ENCODE measurements at regions not wholly inside any gene's neighbourhood (a gene's known extent, or its start where the extent isn't known, plus 50 kb on each side); places are given as distances from the start of the nearest gene placed in this dataset.
"Not testable (repeated sequence)": the region's sequence is repeated elsewhere in the genome, so short reads cannot be mapped to it uniquely, and the experiment has no call there.

DNA sequence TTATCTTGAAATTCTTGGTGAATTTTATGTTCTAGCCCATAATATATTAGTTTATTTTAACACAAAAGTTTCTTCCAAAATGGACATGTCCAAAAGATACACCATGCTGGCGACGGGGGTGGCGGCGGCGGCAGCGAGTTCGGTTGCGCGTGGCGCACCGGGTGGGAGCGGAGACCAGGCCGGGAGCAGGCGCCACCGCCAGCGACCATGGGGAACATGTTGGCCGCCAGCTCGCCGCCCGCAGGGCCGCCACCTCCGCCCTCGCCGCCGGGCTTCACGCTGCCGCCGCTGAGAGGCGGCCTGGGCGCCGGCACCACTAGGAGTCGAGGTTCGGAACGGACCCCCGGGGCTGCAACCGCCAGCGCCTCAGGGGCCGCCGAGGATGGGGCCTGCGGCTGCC, 167.2 kb downstream of the POTEG start:
- not testable (repeated sequence) for DNase-seq (ENCODE audit: low spot score)

GRCh38 chr14:19267636-19268035, 166.5 kb downstream of the POTEG start:
- not testable (repeated sequence) for DNase-seq (ENCODE audit: low spot score)

DNA sequence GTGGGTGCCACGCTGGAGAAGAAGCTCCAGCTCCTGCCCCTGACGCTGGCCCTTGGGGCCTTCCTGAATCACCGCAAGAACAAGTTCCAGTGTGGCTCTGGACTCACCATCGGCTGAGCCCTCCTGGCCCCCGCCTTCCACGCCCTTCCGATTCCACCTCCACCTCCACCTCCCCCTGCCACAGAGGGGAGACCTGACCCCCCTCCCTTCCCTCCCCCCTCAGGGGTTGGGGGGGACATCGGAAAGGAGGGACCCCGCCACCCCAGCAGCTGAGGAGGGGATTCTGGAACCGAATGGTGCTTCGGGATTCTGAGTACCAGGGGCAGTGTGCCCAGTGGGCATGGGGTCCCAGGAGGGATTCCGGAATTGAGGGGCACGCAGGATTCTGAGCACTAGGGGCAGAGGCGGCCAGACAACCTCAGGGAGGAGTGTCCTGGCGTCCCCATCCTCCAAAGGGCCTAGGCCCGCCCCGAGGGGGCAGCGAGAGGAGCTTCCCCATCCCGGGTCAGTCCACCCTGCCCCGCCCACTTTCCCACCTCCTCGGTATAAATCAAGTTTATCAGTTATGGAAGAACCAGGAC, 166.0 kb downstream of the POTEG start:
- not testable (repeated sequence) for DNase-seq (ENCODE audit: low spot score)

- DNase-seq (ENCODE audit: low spot score), result not testable (repeated sequence)
Observed at GRCh38 chr14:19272235-19272634, 161.9 kb downstream of the POTEG start.

- DNase-seq (ENCODE audit: low spot score), result peak; percentile 0
Observed at GRCh38 chr14:19289669-19290068, 144.5 kb downstream of the POTEG start.

DNA sequence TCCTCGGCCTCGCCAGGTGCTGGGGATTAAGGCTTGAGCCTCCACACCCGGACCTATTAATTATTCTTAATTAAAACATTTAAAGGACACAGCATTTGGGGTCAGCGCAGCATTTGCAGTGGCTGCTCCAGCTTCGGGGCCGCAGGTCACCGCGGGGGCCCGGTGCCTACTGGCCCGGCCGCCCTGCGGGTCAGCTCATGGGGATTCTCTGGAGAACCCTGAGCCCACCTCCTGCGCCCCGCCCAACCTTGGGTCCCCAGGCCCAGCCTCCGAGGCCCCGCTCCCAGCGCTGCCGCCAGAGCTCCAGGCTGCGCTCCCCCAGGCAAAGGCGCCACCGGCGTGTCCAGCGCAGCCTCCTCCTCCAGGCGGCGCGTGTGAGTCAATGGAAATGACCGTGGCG, 133.9 kb downstream of the POTEG start:
- DNase-seq (ENCODE audit: low spot score), result not testable (repeated sequence)

DNA sequence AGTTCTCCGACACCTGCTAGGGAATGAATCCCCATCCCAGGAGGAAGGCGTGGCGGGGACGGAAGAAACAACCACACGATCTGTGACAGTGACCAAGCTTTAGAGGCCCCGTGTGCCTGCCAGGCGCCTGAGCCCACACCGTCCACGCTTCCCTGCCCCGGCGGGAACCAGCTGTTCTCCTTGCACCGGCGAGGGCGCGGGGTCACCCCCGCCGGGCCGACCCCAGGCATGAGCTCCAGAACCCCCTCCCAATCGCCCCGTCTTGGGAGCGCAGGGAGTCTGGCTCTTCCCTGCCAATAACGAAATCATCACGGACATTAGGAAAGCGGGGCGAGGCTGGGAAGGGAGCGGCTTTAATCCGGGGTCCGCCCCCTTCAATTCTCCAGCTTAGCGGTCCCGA, 133.3 kb downstream of the POTEG start:
- not testable (repeated sequence) for DNase-seq (ENCODE audit: low spot score)

DNA sequence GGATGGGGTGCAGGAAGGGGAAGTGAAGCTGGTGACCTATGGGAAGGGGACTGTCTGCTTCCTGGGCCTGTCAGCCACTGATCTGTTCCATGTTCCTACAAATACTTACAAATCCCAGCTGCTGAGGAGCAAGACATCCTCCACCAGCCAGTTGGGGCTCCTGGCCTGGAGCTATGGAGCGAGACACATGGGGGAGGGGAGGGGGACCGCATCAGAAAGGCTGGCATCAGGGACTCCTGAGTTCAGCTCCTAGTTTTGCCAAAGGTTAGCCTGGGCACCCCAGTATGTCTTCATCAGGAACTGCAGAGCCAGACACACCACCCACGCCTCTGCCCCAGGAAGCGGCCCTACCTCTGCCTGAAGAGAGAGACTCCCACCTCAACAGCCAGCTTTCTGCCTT, 130.3 kb downstream of the POTEG start:
- DNase-seq (ENCODE audit: low spot score), result not testable (repeated sequence)

DNA sequence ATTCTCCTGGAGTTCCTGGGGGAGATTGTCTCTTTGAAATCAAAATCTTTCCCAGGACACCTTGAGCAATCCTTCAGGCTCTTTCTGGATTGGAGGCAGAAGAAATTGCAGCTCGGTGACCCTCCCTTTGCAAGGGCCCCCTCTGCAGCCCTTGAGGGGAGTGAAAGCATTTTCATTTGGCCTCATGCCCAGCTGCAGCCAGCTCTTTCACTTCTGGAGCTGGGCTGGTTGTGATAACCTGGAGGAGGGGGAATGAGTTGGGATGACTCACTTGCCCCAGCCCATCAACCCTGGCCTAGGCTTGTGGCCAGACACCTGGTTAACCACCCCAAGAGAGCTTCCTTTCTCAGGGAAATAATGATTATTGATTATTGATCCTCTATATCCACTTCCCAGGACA, 129.7 kb downstream of the POTEG start:
- DNase-seq (ENCODE audit: low spot score), result not testable (repeated sequence)

GRCh38 chr14:19304918-19305317, 129.2 kb downstream of the POTEG start:
- not testable (repeated sequence) for DNase-seq (ENCODE audit: low spot score)

DNA sequence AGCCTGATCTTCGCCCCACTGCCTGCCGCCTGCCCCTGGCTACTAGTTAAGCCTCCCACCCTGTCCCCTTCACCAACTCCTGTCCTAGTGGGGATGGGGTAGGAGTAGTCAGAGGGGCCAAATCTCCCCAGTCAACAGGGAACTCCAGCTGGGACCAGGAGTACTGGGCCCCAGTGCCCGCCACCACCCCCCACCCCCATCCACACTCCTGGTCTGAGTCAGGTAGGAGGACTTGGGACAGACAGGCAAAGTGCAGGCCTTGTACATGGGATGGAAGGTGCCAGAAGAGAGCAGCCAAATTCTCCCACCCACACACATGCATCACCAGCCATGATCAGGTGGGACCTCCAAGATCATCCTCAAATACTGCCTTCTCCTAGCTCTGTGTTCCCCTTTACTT, 128.4 kb downstream of the POTEG start:
- not testable (repeated sequence) for DNase-seq (ENCODE audit: low spot score)

DNA sequence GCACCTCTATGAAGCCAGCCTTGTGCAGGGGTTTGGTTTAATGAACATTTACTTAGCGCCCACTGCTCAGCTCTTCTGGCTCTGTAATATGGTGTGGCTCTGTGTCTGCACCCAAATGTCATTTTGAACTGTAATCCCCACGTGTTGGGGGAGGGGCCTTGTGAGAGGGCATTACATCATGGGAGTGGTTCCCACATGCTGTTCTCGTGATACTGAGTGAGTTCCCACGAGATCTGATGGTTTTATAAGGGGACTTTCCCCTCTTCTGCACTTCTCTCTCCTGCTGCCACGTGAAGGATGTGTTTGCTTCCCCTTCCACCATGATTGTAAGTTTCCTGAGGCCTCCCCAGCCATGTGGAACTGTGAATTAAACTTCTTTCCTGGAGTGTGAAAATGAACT, 127.7 kb downstream of the POTEG start:
- DNase-seq (ENCODE audit: low spot score), result not testable (repeated sequence)

DNA sequence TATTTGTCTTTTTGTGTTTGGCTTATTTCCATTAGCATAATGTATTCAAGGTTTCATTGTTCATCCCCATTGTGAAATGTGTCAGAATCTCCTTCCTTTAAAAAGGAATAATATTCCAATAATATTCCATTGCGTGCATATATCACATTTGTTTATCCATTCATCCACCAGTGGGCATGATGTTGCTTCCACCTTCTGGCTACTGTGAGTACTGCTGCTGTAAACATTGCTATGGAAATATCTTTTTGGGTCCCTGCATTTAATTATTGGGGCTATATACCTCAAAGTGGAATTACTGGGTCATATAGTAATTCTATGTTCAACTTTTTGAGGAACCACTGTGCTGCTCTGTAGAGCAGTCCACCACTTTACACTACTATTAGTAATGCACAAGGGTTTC, 123.1 kb downstream of the POTEG start:
- not testable (repeated sequence) for DNase-seq (ENCODE audit: low spot score)

- DNase-seq (ENCODE audit: low spot score), result not testable (repeated sequence)
Observed at GRCh38 chr14:19330678-19331077, 103.5 kb downstream of the POTEG start.

DNA sequence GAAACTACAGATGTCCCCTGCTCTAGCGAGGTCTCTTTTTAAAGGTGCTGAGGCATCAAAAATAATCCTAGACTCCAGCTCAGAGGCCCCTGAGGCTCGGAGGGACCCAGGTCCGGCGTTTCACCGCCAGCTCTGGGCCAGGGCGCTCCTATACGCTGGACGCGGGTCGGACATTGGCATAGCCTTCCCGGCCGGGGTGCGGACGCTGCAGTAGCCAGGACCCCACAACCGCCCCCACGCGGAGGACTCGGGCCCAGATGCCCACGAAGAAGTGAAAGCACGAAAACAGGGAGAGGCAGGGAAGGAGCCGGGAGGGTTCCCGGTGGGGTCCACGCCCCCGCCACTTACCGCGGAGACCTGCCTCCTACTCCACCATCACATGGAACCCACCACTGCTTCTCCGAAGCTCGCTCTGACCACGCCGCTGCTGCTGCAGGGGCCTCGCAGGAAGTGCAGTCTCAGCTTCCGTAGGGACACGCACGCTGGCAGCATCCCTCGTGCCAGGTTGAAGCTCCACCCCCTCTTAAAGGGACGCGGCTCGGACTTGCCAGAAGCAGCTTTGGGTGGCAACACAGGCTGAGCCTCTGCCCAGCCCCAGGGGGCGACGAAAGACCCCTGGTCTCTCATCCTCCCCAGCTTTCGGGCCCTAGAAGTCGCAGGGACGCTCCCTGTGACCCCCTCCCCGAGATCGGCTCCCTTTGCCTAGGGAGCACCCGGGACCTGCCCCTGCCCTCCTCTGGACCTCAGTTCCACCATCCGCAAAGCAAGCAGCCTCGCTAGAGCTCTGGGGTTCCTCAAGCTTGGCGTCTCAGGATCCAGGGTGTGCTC, 96.7 kb downstream of the POTEG start:
- DNase-seq (ENCODE audit: low spot score), result not testable (repeated sequence)

DNA sequence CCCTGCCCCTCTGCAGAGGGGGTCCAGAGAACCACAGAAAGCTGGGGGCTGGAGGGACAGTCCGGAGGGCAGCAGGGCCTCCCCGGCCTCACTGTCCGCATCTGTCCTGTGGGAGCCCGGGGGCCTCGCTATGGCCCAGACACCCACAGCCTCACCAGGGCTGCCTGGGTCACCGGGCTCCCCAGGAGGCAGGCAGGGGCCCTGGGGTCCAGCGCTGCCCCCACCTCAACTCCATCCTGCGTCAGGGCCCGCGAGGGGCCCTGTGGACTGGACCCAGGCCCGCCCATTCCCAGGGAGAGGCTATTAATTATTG, 96.1 kb downstream of the POTEG start:
- not testable (repeated sequence) for DNase-seq (ENCODE audit: low spot score)

DNA sequence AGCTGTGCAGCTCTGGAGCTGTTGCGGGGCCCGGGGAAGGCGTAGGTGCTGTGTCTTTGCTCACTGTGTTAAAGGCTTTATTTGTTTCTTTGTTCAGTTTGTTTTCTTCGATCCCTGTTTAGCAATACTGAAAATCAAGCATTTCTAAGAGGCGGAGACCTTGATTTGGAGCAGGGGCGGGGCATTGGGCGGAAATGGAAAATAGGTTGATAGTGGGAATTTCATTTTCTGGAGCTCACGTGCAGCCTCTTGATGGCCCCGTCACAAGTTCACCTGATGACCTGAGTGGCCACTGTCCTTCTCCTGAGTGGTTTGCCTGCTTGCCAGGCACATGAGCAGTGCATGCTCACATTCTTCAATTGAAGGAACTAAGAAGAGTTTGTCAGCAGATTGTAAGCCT, 93.2 kb downstream of the POTEG start:
- DNase-seq (ENCODE audit: low spot score), result not testable (repeated sequence)

DNA sequence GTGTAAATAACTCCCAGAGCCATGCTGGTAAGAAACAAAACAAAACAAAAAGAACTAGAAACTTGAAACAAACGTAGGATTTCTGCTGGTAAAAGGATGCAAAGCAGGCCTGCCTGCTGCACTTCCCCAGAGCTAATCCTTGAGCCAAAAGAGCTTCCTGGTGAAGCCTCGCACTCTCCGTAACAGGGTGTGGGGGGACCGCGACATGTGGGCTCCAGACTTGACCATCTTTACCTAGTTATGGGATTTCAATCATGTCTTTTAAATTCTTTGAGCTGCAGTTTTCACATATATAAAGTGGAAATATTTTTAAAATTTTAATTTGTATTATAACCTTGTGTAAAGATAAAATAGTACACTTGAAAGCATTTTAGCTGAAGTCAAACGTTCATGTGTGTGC, 92.5 kb downstream of the POTEG start:
- not testable (repeated sequence) for DNase-seq (ENCODE audit: low spot score)

GRCh38 chr14:19344261-19344660, 89.9 kb downstream of the POTEG start:
- not testable (repeated sequence) for DNase-seq (ENCODE audit: low spot score)

- not testable (repeated sequence) for DNase-seq (ENCODE audit: low spot score)
Observed at GRCh38 chr14:19344689-19345088, 89.5 kb downstream of the POTEG start.

GRCh38 chr14:19345298-19345911, 88.7 kb downstream of the POTEG start:
- DNase-seq (ENCODE audit: low spot score), result not testable (repeated sequence)

DNA sequence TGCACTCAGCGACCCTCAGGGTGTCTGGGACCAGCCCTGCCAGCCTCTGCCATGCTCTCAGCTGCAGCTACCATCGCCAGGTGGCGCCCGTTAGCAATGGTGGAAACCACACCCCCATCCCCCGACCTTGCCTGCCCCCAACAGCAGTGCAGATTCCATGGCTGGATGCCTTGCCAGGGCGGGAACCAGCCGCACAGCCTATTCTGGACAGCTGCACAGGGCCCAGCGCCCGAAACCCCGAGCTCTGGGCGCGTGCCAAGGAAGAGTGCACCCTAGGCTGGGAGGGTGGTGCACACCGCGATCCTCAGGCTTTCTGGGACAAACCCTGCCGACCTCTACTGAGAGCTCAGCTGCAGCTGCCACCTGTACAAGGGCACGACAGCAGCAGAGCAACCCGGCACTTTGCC, 88.1 kb downstream of the POTEG start:
- not testable (repeated sequence) for DNase-seq (ENCODE audit: low spot score)

DNA sequence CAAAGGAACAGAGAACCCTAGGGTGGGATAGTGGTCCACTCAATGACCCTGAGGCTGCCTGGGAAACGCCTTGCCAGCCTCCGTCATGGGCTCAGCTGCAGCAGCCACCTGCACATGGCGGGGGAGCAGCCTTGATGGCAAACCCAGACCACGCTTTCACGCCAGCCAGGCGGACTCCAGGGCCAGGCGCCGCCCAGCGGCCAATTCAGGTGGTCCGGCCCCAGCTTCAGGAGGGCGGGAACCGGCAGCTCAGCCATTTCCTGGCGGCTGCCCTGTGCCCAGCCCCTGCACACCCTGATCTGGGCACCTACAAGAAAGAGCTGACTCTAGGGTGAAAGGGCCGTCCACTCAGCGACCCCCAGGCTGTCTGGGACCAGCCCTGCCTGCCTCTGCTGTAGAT, 87.5 kb downstream of the POTEG start:
- not testable (repeated sequence) for DNase-seq (ENCODE audit: low spot score)

Measured in pons (tissue), 1 donor.